ENCODE measurements at regions not wholly inside any gene's neighbourhood (a gene's known extent, or its start where the extent isn't known, plus 50 kb on each side); places are given as distances from the start of the nearest gene placed in this dataset.

DNA sequence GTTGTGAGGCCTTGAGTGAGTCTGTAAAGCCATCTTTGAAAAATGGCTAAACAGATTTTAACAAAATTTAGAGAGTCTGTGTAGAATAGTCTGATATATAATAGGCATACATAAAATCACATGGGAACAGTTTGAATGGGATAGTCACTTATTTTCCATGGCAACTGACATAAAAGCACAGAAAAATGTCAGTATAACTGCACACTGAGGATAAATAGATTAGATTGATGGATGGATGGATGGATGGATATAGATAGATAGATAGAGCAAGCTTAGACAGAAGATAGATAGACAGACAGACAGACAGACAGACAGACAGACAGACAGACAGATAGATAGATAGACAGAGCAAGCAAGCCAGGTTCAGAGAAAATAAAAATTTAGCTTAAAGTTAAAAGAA lies 660.2 kb upstream of the API5 start:
- Histone ChIP-seq H3K4me3 (ENCODE audit: low read depth, low read length) (no peak overlapping the region), H3K27ac (no peak overlapping the region), H3K36me3 (no peaks in the 10 kb centered on the region), H3K9me3 (ENCODE audit: severe bottlenecking) (no peaks in the 10 kb centered on the region), H3K27me3 (ENCODE audit: insufficient read depth, low read depth, severe bottlenecking) (peaks cover 50% of the 10 kb centered on the region)
- DNase-seq, result no peak
- TF ChIP-seq, protein P1, sequence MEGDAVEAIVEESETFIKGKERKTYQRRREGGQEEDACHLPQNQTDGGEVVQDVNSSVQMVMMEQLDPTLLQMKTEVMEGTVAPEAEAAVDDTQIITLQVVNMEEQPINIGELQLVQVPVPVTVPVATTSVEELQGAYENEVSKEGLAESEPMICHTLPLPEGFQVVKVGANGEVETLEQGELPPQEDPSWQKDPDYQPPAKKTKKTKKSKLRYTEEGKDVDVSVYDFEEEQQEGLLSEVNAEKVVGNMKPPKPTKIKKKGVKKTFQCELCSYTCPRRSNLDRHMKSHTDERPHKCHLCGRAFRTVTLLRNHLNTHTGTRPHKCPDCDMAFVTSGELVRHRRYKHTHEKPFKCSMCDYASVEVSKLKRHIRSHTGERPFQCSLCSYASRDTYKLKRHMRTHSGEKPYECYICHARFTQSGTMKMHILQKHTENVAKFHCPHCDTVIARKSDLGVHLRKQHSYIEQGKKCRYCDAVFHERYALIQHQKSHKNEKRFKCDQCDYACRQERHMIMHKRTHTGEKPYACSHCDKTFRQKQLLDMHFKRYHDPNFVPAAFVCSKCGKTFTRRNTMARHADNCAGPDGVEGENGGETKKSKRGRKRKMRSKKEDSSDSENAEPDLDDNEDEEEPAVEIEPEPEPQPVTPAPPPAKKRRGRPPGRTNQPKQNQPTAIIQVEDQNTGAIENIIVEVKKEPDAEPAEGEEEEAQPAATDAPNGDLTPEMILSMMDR (IDR thresholded peaks at IDR 0.05; ENCODE audit: low read depth, low read length), result no peak

DNA sequence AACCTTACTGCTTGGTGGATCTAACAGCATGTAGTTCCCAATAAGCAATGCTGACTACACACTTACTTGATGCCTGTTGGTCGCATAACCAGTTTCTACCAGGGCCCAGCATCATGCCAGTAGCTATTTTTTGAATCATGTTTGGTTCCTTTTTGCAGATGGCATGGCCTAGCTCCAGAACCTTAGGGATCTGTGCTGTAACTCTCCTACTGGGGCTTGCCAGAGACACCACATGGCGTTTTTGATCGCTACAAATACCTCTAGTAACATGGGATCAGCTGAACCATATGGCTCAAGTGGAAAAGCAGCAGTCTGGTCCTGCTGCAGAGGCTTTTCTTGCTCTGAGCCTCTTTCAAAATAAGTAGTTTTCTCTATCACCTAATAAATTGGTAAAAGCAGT lies 654.6 kb upstream of the API5 start:
- H3K36me3 ChIP-seq, result no peaks in the 10 kb centered on the region
- no peak overlapping the region for H3K4me3 ChIP-seq (ENCODE audit: low read depth, low read length)
- no peak for DNase-seq
- TF ChIP-seq, protein P1 (IDR thresholded peaks at IDR 0.05; ENCODE audit: low read depth, low read length), result no peak
- H3K27ac ChIP-seq, result no peak overlapping the region
- H3K9me3 ChIP-seq (ENCODE audit: severe bottlenecking), result no peaks in the 10 kb centered on the region
- H3K27me3 ChIP-seq (ENCODE audit: insufficient read depth, low read depth, severe bottlenecking), result peaks cover 18% of the 10 kb centered on the region

GRCh38 chr11:42661942-42662341 lies 649.9 kb upstream of the API5 start:
- Histone ChIP-seq H3K27me3 (ENCODE audit: insufficient read depth, low read depth, severe bottlenecking) (peaks cover 14% of the 10 kb centered on the region), H3K4me3 (ENCODE audit: low read depth, low read length) (no peak overlapping the region), H3K27ac (no peak overlapping the region), H3K36me3 (no peaks in the 10 kb centered on the region), H3K9me3 (ENCODE audit: severe bottlenecking) (no peaks in the 10 kb centered on the region)
- DNase-seq, result no peak
- TF ChIP-seq, protein P1 (IDR thresholded peaks at IDR 0.05; ENCODE audit: low read depth, low read length), result no peak

GRCh38 chr11:42669248-42669976 lies 642.4 kb upstream of the API5 start:
- H3K36me3 ChIP-seq, result no peaks in the 10 kb centered on the region
- TF ChIP-seq, protein P1 (IDR thresholded peaks at IDR 0.05; ENCODE audit: low read depth, low read length), result no peak
- peaks cover 37% of the 10 kb centered on the region for H3K27me3 ChIP-seq (ENCODE audit: insufficient read depth, low read depth, severe bottlenecking)
- no peak overlapping the region for H3K27ac ChIP-seq
- H3K4me3 ChIP-seq (ENCODE audit: low read depth, low read length), result no peak overlapping the region
- no peak for DNase-seq
- H3K9me3 ChIP-seq (ENCODE audit: severe bottlenecking), result no peaks in the 10 kb centered on the region

DNA sequence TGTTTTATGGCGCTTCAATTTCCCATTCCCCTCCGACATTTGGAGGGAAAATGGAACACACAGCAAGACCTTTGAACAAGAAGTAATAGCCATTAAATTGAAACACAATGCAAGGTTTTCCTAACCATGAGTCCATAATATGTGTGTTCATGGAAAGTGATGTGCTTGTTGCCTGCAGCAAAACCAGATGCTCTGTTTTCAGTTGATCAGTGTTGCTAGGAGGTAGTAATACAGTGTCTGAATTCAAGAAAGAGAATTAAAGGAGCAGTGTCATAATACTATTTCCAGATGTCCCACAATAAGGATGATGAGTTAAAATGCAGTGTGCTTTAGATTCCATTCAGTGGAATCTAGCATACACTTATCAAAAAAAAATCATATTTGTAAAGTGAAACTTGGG lies 637.4 kb upstream of the API5 start:
- TF ChIP-seq, protein P1 (IDR thresholded peaks at IDR 0.05; ENCODE audit: low read depth, low read length), result no peak
- no peaks in the 10 kb centered on the region for H3K36me3 ChIP-seq
- no peak overlapping the region for H3K27ac ChIP-seq
- H3K4me3 ChIP-seq (ENCODE audit: low read depth, low read length), result no peak overlapping the region
- no peaks in the 10 kb centered on the region for H3K9me3 ChIP-seq (ENCODE audit: severe bottlenecking)
- H3K27me3 ChIP-seq (ENCODE audit: insufficient read depth, low read depth, severe bottlenecking), result peaks cover 54% of the 10 kb centered on the region
- DNase-seq, result no peak

DNA sequence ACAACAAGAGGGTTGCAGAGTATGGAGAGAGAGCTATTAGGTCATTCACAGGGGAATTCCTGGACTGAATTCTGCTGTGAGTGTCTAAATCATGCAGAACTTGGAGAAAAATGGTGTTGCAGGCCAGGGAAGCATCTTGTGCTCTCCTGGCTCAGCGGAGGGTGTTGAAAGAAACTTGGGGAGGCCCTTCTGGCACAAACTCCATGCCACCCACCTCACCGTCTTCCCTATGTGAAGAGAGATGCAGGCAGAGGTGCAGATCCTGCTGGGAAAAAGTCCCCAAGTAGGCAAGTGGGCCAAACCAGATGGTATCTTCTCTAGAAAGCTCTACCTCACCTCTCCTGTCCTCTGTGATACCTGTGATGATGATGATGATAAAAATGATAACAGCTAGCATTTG lies 604.3 kb upstream of the API5 start:
- H3K27me3 ChIP-seq (ENCODE audit: insufficient read depth, low read depth, severe bottlenecking), result peaks cover 36% of the 10 kb centered on the region
- no peaks in the 10 kb centered on the region for H3K36me3 ChIP-seq
- TF ChIP-seq, protein P1 (IDR thresholded peaks at IDR 0.05; ENCODE audit: low read depth, low read length), result no peak
- H3K9me3 ChIP-seq (ENCODE audit: severe bottlenecking), result no peaks in the 10 kb centered on the region
- DNase-seq, result no peak
- H3K27ac ChIP-seq, result no peak overlapping the region
- no peak overlapping the region for H3K4me3 ChIP-seq (ENCODE audit: low read depth, low read length)
